HEK293 (cell line): ENCODE measurements at regions not wholly inside any gene's neighbourhood (a gene's known extent, or its start where the extent isn't known, plus 50 kb on each side); places are given as distances from the start of the nearest gene placed in this dataset.
"Not testable (repeated sequence)": the region's sequence is repeated elsewhere in the genome, so short reads cannot be mapped to it uniquely, and the experiment has no call there.

Experiments used
- CTCF ChIA-PET: fragments of 350-600 bp; formaldehyde crosslinking; extraction: SDS; loops from one replicate; lab custom pipeline; 2021; ENCODE audit warnings: antibody characterized with exemption; lab: Yijun Ruan, JAX
- POLR2A ChIA-PET: fragments of 300-600 bp; formaldehyde crosslinking; extraction: SDS; loops from one replicate; lab custom pipeline; 2020; ENCODE audit warnings: antibody characterized with exemption, inconsistent platforms; lab: Yijun Ruan, JAX
- H3K27ac ChIP-seq: fragments of 200-500 bp; sonication (Bioruptor generic); 2 replicates; pipeline ENCODE4 v1.5.1; 2014; ENCODE audit warnings: low read depth, low read length, control low read depth, inconsistent platforms; ENCODE audit errors: extremely low read depth
- H3K36me3 ChIP-seq, 2 experiments: fragments of 200-500 bp in 1 of 2; sonication (Bioruptor generic) in 1 of 2; 1 replicate in 1 of 2; 2 replicates in 1 of 2; pipeline ENCODE4 v1.5.1; 2014 to 2017; ENCODE audit warnings: inconsistent platforms in 2 of 2, low read length in 2 of 2; ENCODE audit not compliant: control insufficient read depth in 2 of 2, insufficient read depth in 1 of 2
- H3K4me1 ChIP-seq: fragments of 200-500 bp; sonication (Bioruptor generic); 2 replicates; pipeline ENCODE4 v1.5.1; 2014; ENCODE audit warnings: mild to moderate bottlenecking, low read length, inconsistent platforms; ENCODE audit not compliant: control insufficient read depth, insufficient read depth
- H3K4me3 ChIP-seq: 2 replicates; pipeline ENCODE4 v1.5.1; 2011; ENCODE audit warnings: low read depth, mild to moderate bottlenecking, control low read depth, low read length, moderate library complexity
- H3K9me3 ChIP-seq: fragments of 200-500 bp; sonication (Bioruptor generic); 2 replicates; pipeline ENCODE4 v1.5.1; 2014; ENCODE audit warnings: low read depth, low read length, inconsistent platforms; ENCODE audit not compliant: control insufficient read depth, insufficient read depth
- BCL11A ChIP-seq: fragments of 450-650 bp; formaldehyde crosslinking; IDR thresholded peaks from 2 replicates; pipeline ENCODE4 v1.5.1; 2016; ENCODE audit warnings: low read depth, missing biosample characterization, missing genetic modification characterization
- GLI2 ChIP-seq: fragments of 450-650 bp; formaldehyde crosslinking; IDR thresholded peaks from 2 replicates; pipeline ENCODE4; 2017; ENCODE audit warnings: missing biosample characterization, missing genetic modification characterization, low read depth, borderline replicate concordance
- MYNN ChIP-seq: fragments of 450-650 bp; formaldehyde crosslinking; IDR thresholded peaks from 2 replicates; pipeline ENCODE4 v1.5.1; 2016; ENCODE audit warnings: missing biosample characterization, missing genetic modification characterization, borderline replicate concordance
- OVOL3 ChIP-seq: fragments of 450-650 bp; formaldehyde crosslinking; IDR thresholded peaks from 2 replicates; pipeline ENCODE4 v1.5.1; 2016; ENCODE audit warnings: missing biosample characterization, missing genetic modification characterization
- SCRT2 ChIP-seq: fragments of 450-650 bp; formaldehyde crosslinking; IDR thresholded peaks from 2 replicates; pipeline ENCODE4 v1.5.1; 2016; ENCODE audit warnings: missing biosample characterization, missing genetic modification characterization
- ZBTB21 ChIP-seq: fragments of 450-650 bp; formaldehyde crosslinking; IDR thresholded peaks from 2 replicates; pipeline ENCODE4 v1.5.1; 2017; ENCODE audit warnings: missing biosample characterization, missing genetic modification characterization
- ZEB2 ChIP-seq: fragments of 450-650 bp; formaldehyde crosslinking; IDR thresholded peaks from 2 replicates; pipeline ENCODE4 v1.5.1; 2016; ENCODE audit warnings: missing biosample characterization, missing genetic modification characterization
- ZFHX2 ChIP-seq: fragments of 450-650 bp; formaldehyde crosslinking; conservative IDR thresholded peaks from 2 replicates; pipeline ENCODE4 v1.5.1; 2016; ENCODE audit warnings: missing biosample characterization, missing genetic modification characterization
- ZNF10 ChIP-seq: fragments of 450-650 bp; formaldehyde crosslinking; IDR thresholded peaks from 2 replicates; pipeline ENCODE4 v1.5.1; 2017; ENCODE audit warnings: missing biosample characterization, missing genetic modification characterization
- ZNF133 ChIP-seq: fragments of 450-650 bp; formaldehyde crosslinking; IDR thresholded peaks from 2 replicates; pipeline ENCODE4 v1.5.1; 2016; ENCODE audit warnings: missing biosample characterization, missing genetic modification characterization
- ZNF157 ChIP-seq: fragments of 450-650 bp; formaldehyde crosslinking; IDR thresholded peaks from 2 replicates; pipeline ENCODE4 v1.5.1; 2016; ENCODE audit warnings: missing biosample characterization, missing genetic modification characterization
- ZNF175 ChIP-seq: fragments of 450-650 bp; formaldehyde crosslinking; IDR thresholded peaks from 2 replicates; pipeline ENCODE4 v1.5.1; 2016; ENCODE audit warnings: missing biosample characterization, missing genetic modification characterization
- ZNF202 ChIP-seq: fragments of 450-650 bp; formaldehyde crosslinking; IDR thresholded peaks from 2 replicates; pipeline ENCODE4 v1.5.1; 2016; ENCODE audit warnings: missing biosample characterization, missing genetic modification characterization, borderline replicate concordance
- ZNF23 ChIP-seq: fragments of 450-650 bp; formaldehyde crosslinking; IDR thresholded peaks from 2 replicates; pipeline ENCODE4 v1.5.1; 2016; ENCODE audit warnings: missing biosample characterization, missing genetic modification characterization, borderline replicate concordance
- ZNF24 ChIP-seq: fragments of 450-650 bp; formaldehyde crosslinking; IDR thresholded peaks from 2 replicates; pipeline ENCODE4 v1.5.1; 2016; ENCODE audit warnings: missing biosample characterization, missing genetic modification characterization
- ZNF292 ChIP-seq: fragments of 450-650 bp; formaldehyde crosslinking; IDR thresholded peaks from 2 replicates; pipeline ENCODE4 v1.5.1; 2016; ENCODE audit warnings: low read depth, missing biosample characterization, missing genetic modification characterization, borderline replicate concordance
- ZNF302 ChIP-seq: fragments of 450-650 bp; formaldehyde crosslinking; IDR thresholded peaks from 2 replicates; pipeline ENCODE4 v1.5.1; 2016; ENCODE audit warnings: missing biosample characterization, missing genetic modification characterization, low read depth
- ZNF423 ChIP-seq: fragments of 450-650 bp; formaldehyde crosslinking; IDR thresholded peaks from 2 replicates; pipeline ENCODE4 v1.5.1; 2016; ENCODE audit warnings: missing biosample characterization, missing genetic modification characterization
- ZNF521 ChIP-seq: fragments of 450-650 bp; formaldehyde crosslinking; IDR thresholded peaks from 2 replicates; pipeline ENCODE4 v1.5.1; 2017; ENCODE audit warnings: missing biosample characterization, mild to moderate bottlenecking, missing genetic modification characterization
- ZNF585B ChIP-seq: fragments of 450-650 bp; formaldehyde crosslinking; IDR thresholded peaks from 2 replicates; pipeline ENCODE4 v1.5.1; 2016; ENCODE audit warnings: missing biosample characterization, missing genetic modification characterization
- ZNF626 ChIP-seq: fragments of 450-650 bp; sonication (Bioruptor Pico); formaldehyde crosslinking; IDR thresholded peaks from 2 replicates; pipeline ENCODE4 v1.5.1; 2018; ENCODE audit warnings: missing biosample characterization, missing genetic modification characterization, inconsistent platforms
- ZNF639 ChIP-seq: fragments of 450-650 bp; formaldehyde crosslinking; IDR thresholded peaks from 2 replicates; pipeline ENCODE4 v1.5.1; 2016; ENCODE audit warnings: missing biosample characterization, missing genetic modification characterization
- ZNF768 ChIP-seq: fragments of 450-650 bp; formaldehyde crosslinking; IDR thresholded peaks from 2 replicates; pipeline ENCODE4 v1.5.1; 2018; ENCODE audit warnings: missing biosample characterization, mild to moderate bottlenecking, missing genetic modification characterization

- TF ChIP-seq ZNF585B (tag by site-specific recombination) = peak; percentile 69
- H3K36me3 ChIP-seq, H3K9me3 ChIP-seq, H3K27ac ChIP-seq, H3K4me3 ChIP-seq, POLR2A ChIA-PET, CTCF ChIA-PET, H3K4me1 ChIP-seq: not testable (repeated sequence)
These were observed 719.0 kb downstream of the TLE1 start for GRCh38 chr9:80970377-80970776.

GRCh38 chr9:80968611-80969010 lies 720.7 kb downstream of the TLE1 start:
- Histone ChIP-seq H3K36me3 (no peaks in the 10 kb centered on the region), H3K9me3 (no peaks in the 10 kb centered on the region), H3K4me1 (no peaks in the 10 kb centered on the region), H3K4me3 (no peak overlapping the region), H3K27ac (no peak overlapping the region)
- CTCF ChIA-PET = no interaction called here
- POLR2A ChIA-PET = no interaction called here
- no peak for TF ChIP-seq MYNN (tag by site-specific recombination)
- TF ChIP-seq ZNF768 = no peak
- no peak for TF ChIP-seq ZFHX2 (tag by site-specific recombination)
- no peak for TF ChIP-seq ZNF202 (tag by site-specific recombination)
- no peak for TF ChIP-seq ZNF23 (tag by site-specific recombination)
- TF ChIP-seq OVOL3 = no peak
- TF ChIP-seq ZNF292 (tag by site-specific recombination) = no peak
- no peak for TF ChIP-seq ZEB2 (tag by site-specific recombination)
- no peak for TF ChIP-seq ZNF24 (tag by site-specific recombination)

- Histone ChIP-seq H3K36me3 (no peaks in the 10 kb centered on the region), H3K4me1 (no peaks in the 10 kb centered on the region), H3K4me3 (no peak overlapping the region), H3K9me3 (no peaks in the 10 kb centered on the region), H3K27ac (no peak overlapping the region)
- ChIA-PET CTCF (no interaction called here), POLR2A (no interaction called here)
- TF ChIP-seq ZNF521 (tag by site-specific recombination) = no peak
These were observed 724.4 kb downstream of the TLE1 start for GRCh38 chr9:80964914-80965313.

GRCh38 chr9:80964374-80964773 lies 725.0 kb downstream of the TLE1 start:
- TF ChIP-seq ZNF639 (tag by site-specific recombination) (no peak), GLI2 (no peak), BCL11A (tag by site-specific recombination) (no peak), MYNN (tag by site-specific recombination) (no peak), ZNF521 (tag by site-specific recombination) (no peak), ZNF423 (tag by site-specific recombination) (no peak), ZBTB21 (tag by site-specific recombination) (no peak), ZNF626 (tag by site-specific recombination) (no peak), ZNF133 (tag by site-specific recombination) (no peak), ZNF157 (tag by site-specific recombination) (no peak), SCRT2 (tag by site-specific recombination) (no peak), ZNF302 (no peak), ZNF10 (tag by site-specific recombination) (no peak), ZNF175 (tag by site-specific recombination) (no peak)
- TF ChIP-seq, all 188 proteins: peak for 0
- ChIA-PET POLR2A (no interaction called here), CTCF (no interaction called here)
- no peaks in the 10 kb centered on the region for H3K4me1 ChIP-seq
- H3K36me3 ChIP-seq = no peaks in the 10 kb centered on the region
- H3K9me3 ChIP-seq = no peaks in the 10 kb centered on the region
- H3K27ac ChIP-seq = no peak overlapping the region
- H3K4me3 ChIP-seq = no peak overlapping the region
